ENCODE measurements at regions not wholly inside any gene's neighbourhood (a gene's known extent, or its start where the extent isn't known, plus 50 kb on each side); places are given as distances from the start of the nearest gene placed in this dataset.

- Histone ChIP-seq H3K4me2 (ENCODE audit: low read length) (no peak overlapping the region), H3K9me2 (ENCODE audit: insufficient read depth) (no peaks in the 10 kb centered on the region), H4K20me1 (ENCODE audit: insufficient read depth) (no peaks in the 10 kb centered on the region), H3K27me3 (ENCODE audit: insufficient read depth, low read length) (no peaks in the 10 kb centered on the region), H3K4me1 (ENCODE audit: control insufficient read depth in 1 of 2, insufficient read depth in 2 of 2, low read length in 2 of 2) (peaks cover 0 to 7% of the 10 kb centered on the region in 2 experiments; a peak in 1 of 4 replicates), H3K79me2 (ENCODE audit: insufficient read depth, low read length) (no peaks in the 10 kb centered on the region), H3K36me3 (ENCODE audit: control insufficient read depth in 1 of 2, insufficient read depth in 2 of 2, low read length in 2 of 2) (no peaks in the 10 kb centered on the region), H3K9me3 (ENCODE audit: control insufficient read depth in 1 of 2, insufficient read depth in 1 of 2, low read depth in 1 of 2, low read length in 2 of 2) (no peaks in the 10 kb centered on the region), H3K27ac (ENCODE audit: low read depth, low read length) (no peak overlapping the region), H3K9ac (ENCODE audit: low read length) (no peak overlapping the region), H2AFZ (ENCODE audit: low read depth, low read length, poor library complexity, severe bottlenecking) (no peak overlapping the region), H3K4me3 (replicated peaks in 1 of 2; ENCODE audit: low read depth in 1 of 2, low read length in 2 of 2) (no peak overlapping the region)
- ChIA-PET POLR2A (no interaction called here), CTCF (no interaction called here), RAD21 (ENCODE audit: low non-redundant PET in 1 of 2, low total read pairs in 2 of 2, uncharacterized antibody in 2 of 2, unreplicated experiment in 2 of 2) (no interaction called here)
- TF ChIP-seq ELF1 (IDR thresholded peaks at IDR 0.05; ENCODE audit: borderline replicate concordance, low read depth) (no peak), TCF7L2 (IDR thresholded peaks at IDR 0.05; ENCODE audit: borderline replicate concordance, extremely low read depth, insufficient read depth, insufficient read length) (no peak), CBX3 (IDR thresholded peaks at IDR 0.05; ENCODE audit: low read depth) (no peak), RAD21 (IDR thresholded peaks at IDR 0.05; ENCODE audit: low read depth) (no peak), POLR2AphosphoS5 (IDR thresholded peaks at IDR 0.05; ENCODE audit: low read depth, low read length) (no peak), POLR2A (IDR thresholded peaks at IDR 0.05; ENCODE audit: borderline replicate concordance, extremely low read depth, insufficient read depth, insufficient read length) (no peak), CTCF (IDR thresholded peaks at IDR 0.05 in 2 of 3, conservative IDR thresholded peaks at IDR 0.05 in 1 of 3; ENCODE audit: borderline replicate concordance in 1 of 3, insufficient read depth in 1 of 3, low read depth in 2 of 3, low read length in 2 of 3) (no peak), CEBPB (IDR thresholded peaks at IDR 0.05; ENCODE audit: low read depth) (no peak), YY1 (IDR thresholded peaks at IDR 0.05; ENCODE audit: extremely low read depth, insufficient replicate concordance, low read depth, low read length) (no peak), ZNF274 (IDR thresholded peaks at IDR 0.05; ENCODE audit: low read depth, low read length) (no peak)
- TF ChIP-seq, protein P1, sequence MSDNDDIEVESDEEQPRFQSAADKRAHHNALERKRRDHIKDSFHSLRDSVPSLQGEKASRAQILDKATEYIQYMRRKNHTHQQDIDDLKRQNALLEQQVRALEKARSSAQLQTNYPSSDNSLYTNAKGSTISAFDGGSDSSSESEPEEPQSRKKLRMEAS (IDR thresholded peaks at IDR 0.05), result no peak
- intact Hi-C loops (cut with micrococcal nuclease), result no loop called here
- DNase-seq (ENCODE audit: low read depth, low spot score), result no peak
- BruUV-seq (replicated peaks), result no TSS peak
- ATAC-seq, result no peak
These were observed 177.9 kb downstream of the BLID start for GRCh38 chr11:121938076-121938475.

All from HCT116 (cell line).